Colonic mucosa (tissue), 4 donors: ENCODE measurements at regions not wholly inside any gene's neighbourhood (a gene's known extent, or its start where the extent isn't known, plus 50 kb on each side); places are given as distances from the start of the nearest gene placed in this dataset.

ENCODE experiments used
- DNase-seq: peaks from one replicate; pipeline ENCODE4 v3.0.0-alpha.2; 2020
- H3K27ac ChIP-seq: fragments of 200-600 bp; one replicate; pipeline ENCODE4 v1.8.0; 2021
- H3K27me3 ChIP-seq: fragments of 200-600 bp; one replicate; pipeline ENCODE4 v1.8.0; 2021
- H3K36me3 ChIP-seq: fragments of 200-600 bp; one replicate; pipeline ENCODE4 v1.8.0; 2021
- H3K4me1 ChIP-seq: fragments of 200-600 bp; one replicate; pipeline ENCODE4 v1.8.0; 2021; ENCODE audit warnings: mild to moderate bottlenecking
- H3K4me3 ChIP-seq: fragments of 200-600 bp; one replicate; pipeline ENCODE4 v1.8.0; 2021
- H3K9ac ChIP-seq, 2 donors: one replicate each; pipeline ENCODE4 v1.7.0; 2013; ENCODE audit warnings: control low read depth in 2 of 2, low read depth in 2 of 2, low read length in 2 of 2
- H3K9me3 ChIP-seq: fragments of 200-600 bp; one replicate; pipeline ENCODE4 v1.8.0; 2021
- CTCF ChIP-seq: fragments of 200-600 bp; IDR thresholded peaks from one replicate; pipeline ENCODE4 v1.8.0; 2022; ENCODE audit warnings: antibody characterized with exemption, mild to moderate bottlenecking
- intact Hi-C: fragments of 100-400 bp; cut with DNase I; formaldehyde crosslinking; loops from one replicate; pipeline ENCODE4 v1.14.1; 2022
- donor health status: healthy.
- donor health status: DM: no; HTN: no; CAD: no.
- donor health status: DM: no; HTN: no; CAD: no.

- Histone ChIP-seq H3K4me1 (no peaks in the 10 kb centered on the region), H3K9ac (peak overlapping the region in 1 of 2 donors; percentile 53), H3K9me3 (no peaks in the 10 kb centered on the region), H3K27ac (peak overlapping the region; percentile 92), H3K27me3 (no peaks in the 10 kb centered on the region), H3K36me3 (no peaks in the 10 kb centered on the region), H3K4me3 (peak overlapping the region; percentile 61)
- TF ChIP-seq CTCF = no peak
- intact Hi-C loops = no loop called here
- no peak for DNase-seq
Measured at GRCh38 chr9:88077071-88077617, 61.1 kb downstream of the SPATA31C2 start.

- H3K27me3 ChIP-seq = no peaks in the 10 kb centered on the region
- no peaks in the 10 kb centered on the region for H3K9me3 ChIP-seq
- intact Hi-C loops = no loop called here
- peak overlapping the region; percentile 61 for H3K4me3 ChIP-seq
- no peaks in the 10 kb centered on the region for H3K36me3 ChIP-seq
- H3K4me1 ChIP-seq = no peaks in the 10 kb centered on the region
- peak overlapping the region; percentile 53 to 64 for H3K9ac ChIP-seq
- TF ChIP-seq CTCF = peak; percentile 5
- peak; percentile 94 for DNase-seq
- peak overlapping the region; percentile 92 for H3K27ac ChIP-seq
Measured at GRCh38 chr9:88076286-88077070, 61.8 kb downstream of the SPATA31C2 start.

- intact Hi-C loops = no loop called here
- peak overlapping the region; percentile 53 to 64 for H3K9ac ChIP-seq
- TF ChIP-seq CTCF = no peak
- H3K27ac ChIP-seq = peak overlapping the region; percentile 92
- H3K4me1 ChIP-seq = no peaks in the 10 kb centered on the region
- no peaks in the 10 kb centered on the region for H3K9me3 ChIP-seq
- H3K4me3 ChIP-seq = peak overlapping the region; percentile 61
- no peak for DNase-seq
- H3K27me3 ChIP-seq = no peaks in the 10 kb centered on the region
- no peaks in the 10 kb centered on the region for H3K36me3 ChIP-seq
Measured at GRCh38 chr9:88075966-88076285, 62.3 kb downstream of the SPATA31C2 start.

GRCh38 chr9:88075506-88075905 lies 62.8 kb downstream of the SPATA31C2 start:
- peak overlapping the region in 1 of 2 donors; percentile 53 for H3K9ac ChIP-seq
- intact Hi-C loops = no loop called here
- no peak overlapping the region for H3K4me3 ChIP-seq

GRCh38 chr9:88074931-88075330 lies 63.3 kb downstream of the SPATA31C2 start:
- Histone ChIP-seq H3K9ac (no peak overlapping the region), H3K9me3 (no peaks in the 10 kb centered on the region), H3K27me3 (no peaks in the 10 kb centered on the region), H3K36me3 (no peaks in the 10 kb centered on the region), H3K27ac (no peak overlapping the region), H3K4me1 (no peaks in the 10 kb centered on the region), H3K4me3 (no peak overlapping the region)
- TF ChIP-seq CTCF = no peak
- DNase-seq = no peak
- intact Hi-C loops = no loop called here

More at GRCh38 chr9:88075506-88075905, 62.8 kb downstream of the SPATA31C2 start:
- Histone ChIP-seq H3K9me3 (no peaks in the 10 kb centered on the region), H3K27me3 (no peaks in the 10 kb centered on the region), H3K4me1 (no peaks in the 10 kb centered on the region), H3K36me3 (no peaks in the 10 kb centered on the region), H3K27ac (no peak overlapping the region)
- peak; percentile 1 for TF ChIP-seq CTCF
- DNase-seq = no peak
